Right kidney (tissue), 1 donor: ENCODE measurements at regions not wholly inside any gene's neighbourhood (a gene's known extent, or its start where the extent isn't known, plus 50 kb on each side); places are given as distances from the start of the nearest gene placed in this dataset.

Experiments used
- DNase-seq: peaks from one replicate; pipeline ENCODE4 v3.0.0-alpha.2; 2016

DNA sequence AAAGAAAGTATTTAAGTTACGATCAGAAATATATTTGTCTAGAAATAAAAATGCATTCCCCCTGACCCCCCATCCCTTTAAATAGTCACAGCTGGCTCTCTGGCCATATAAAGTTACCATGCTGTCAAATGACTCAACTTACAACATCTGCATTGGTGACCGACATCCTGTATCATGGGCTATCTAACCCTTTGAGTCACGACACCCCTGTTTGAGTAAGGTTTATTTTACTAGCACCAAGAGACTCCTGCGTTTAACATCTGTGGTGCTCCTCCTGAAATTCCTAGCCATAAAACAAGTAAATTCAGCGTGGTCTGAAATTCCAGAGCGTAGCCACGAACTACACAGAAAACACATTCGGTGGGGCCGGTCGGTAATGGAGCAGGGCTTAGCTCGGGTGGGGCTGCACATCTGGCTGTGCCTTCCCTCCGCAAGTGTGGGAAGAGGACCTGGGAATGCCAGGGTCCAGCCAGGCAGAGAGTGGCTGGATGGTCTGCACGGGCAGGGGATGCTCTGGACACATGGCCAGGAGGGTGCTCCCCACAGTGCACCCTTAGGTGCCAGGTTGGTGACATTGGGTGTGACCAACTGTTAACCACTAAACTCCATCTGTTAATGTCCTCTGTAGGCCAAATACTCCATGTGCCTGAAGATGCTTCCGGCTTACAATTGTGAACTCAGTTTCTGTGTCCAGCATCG, 53.0 kb upstream of the CLDN14 start:
- DNase-seq, result no peak

DNA sequence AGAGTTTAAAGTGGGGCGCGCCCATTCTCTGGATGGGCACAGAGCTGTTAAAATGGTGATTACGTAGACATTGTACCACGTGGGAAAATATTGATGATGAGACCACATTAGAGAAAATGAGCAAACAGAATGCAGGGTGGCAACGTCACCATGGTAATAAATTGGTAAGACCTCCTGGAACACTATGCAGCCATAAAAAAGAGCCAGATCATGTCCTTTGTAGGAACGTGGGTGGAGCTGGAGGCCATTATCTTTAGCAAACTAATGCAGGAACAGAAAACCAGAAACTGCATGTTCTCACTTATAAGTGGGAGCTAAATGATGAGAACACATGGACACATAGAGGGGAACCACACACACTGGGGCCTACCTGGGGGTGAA, 53.5 kb upstream of the CLDN14 start:
- no peak for DNase-seq

DNA sequence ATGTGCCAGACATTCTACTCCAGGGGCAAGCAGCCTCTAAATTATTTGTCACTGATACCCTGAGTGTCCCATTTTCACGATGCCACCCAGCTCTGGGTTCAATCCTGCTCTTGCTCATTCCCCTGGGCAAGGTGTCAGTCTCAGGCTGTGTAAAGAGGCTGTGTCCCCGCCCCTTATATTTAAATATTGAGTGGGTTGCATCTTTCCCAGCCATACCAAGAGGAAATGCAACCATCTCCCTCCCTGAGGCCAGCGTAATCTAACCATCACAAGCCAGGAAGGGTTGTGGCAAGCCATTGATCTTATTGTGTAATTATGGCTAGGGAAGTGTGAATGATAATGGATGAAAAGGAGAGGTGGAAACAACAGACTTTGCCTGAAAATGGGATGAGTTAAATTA, 54.7 kb upstream of the CLDN14 start:
- DNase-seq, result no peak

DNA sequence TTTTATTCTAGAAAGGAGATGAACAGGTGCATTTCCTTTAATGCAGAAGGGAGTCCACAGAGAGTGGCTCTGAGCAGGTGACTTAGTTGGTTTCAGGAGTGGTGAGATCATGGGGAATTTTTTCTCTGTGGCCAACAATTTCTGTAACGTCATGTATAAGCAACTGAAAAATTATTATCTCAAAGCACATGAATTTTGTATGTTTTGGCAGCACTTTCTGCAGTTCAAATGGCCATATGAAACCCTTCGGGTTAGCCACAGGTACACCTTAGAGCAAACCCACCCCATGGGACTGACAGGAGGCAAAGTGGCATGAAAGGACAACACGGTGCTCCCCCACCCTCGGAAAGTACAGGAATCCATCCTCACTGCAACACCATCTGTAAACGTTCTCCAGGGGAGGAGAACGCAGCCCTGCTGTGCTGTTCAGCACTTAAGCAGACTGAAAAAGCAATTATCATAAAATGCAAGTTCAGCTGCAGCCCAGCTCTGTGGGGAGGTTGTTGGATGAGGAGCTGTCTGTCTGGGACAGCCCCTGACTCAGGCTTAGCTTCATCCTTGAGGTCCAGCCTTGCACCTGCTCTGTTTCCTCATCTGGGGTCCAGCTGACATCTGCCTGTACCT, 55.8 kb upstream of the CLDN14 start:
- no peak for DNase-seq

DNA sequence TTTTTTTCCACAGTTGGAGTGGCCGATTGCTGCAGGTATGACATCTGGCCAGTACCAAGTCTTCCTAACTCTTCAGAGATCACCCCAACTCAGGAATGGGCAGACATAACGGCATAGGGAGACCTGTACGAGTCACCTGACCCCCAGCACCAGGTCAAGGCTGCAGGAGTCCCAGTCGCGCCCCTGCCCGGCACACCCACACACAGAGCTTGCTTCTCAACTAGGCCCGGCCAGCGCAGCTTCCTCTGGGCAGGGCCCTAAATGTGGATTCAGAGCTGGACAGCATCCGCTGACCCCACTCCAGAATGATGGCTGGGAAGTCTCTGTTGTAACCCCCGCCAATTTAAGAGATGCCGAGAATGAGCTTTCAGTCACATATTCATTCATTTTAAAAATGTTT, 58.8 kb upstream of the CLDN14 start:
- DNase-seq, result no peak

DNA sequence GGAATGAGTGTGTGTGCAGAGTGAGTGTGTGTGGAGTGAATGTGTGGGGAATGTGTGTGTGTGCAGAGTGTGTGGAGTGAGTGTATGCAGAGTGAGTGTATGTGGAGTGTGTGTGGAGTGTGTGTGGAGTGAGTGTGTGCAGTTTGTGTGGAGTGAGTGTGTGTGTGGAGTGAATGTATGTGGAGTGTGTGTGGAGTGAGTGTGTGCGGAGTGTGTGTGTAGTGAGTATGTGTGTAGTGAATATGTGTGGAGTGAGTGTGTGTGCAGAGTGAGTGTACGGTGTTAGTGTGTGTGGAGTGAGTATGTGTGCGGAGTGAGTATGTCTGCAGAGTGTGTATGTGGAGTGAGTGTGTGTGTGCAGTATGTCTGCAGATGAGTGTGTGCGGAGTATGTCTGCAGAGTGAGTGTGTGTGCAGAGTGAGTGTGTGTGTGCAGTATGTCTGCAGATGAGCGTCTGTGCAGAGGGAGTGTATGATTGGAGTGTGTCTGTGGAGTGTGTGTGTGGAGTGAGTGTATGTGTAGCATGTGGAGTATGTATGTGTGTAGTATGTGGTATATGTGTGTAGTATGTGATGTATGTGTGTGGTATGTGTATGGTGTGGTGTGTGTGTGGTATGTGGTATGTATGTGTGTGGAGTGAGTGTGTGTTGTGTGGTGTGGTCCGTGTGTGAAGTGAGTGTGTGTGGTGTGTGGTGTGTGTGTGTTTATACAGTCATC, 59.7 kb upstream of the CLDN14 start:
- DNase-seq, result no peak

DNA sequence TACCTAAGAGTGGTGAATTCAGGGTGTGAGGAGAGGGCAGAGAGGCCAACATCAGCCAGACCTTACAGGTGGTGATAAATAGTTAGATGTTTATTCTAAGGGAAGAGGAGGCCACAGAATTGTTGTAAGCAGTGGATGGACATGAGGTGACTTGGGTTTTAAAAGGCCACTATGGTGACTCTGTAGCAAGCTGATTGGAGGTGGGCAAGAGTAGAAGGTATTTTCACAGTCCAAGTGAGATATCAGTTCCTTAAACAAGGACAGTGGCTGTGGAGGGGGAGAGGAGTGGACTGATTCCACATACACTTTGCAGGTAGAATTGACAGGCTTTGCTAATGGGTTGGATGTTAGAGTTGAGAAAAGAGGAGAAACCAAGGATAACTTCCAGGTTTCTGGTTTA, 60.8 kb upstream of the CLDN14 start:
- no peak for DNase-seq

DNA sequence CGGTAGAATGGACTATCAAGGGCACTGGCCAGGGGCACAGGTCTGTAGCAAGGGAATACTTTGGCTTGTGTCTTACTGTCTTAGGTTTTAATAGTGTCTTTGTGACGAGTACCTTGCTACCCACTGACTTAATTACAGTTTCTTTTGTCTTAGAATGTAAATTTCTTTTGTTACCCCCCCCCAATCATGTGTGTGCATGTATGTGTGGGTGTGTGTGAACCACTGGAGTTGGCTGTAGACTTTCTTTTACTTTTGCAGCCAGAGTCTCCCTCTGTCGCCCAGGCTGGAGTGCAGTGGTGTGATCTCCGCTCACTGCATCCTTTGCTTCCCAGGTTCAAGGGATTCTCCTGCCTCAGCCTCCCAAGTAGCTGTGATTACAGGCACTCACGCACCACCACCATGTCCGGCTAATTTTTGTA, 61.8 kb upstream of the CLDN14 start:
- DNase-seq, result no peak

DNA sequence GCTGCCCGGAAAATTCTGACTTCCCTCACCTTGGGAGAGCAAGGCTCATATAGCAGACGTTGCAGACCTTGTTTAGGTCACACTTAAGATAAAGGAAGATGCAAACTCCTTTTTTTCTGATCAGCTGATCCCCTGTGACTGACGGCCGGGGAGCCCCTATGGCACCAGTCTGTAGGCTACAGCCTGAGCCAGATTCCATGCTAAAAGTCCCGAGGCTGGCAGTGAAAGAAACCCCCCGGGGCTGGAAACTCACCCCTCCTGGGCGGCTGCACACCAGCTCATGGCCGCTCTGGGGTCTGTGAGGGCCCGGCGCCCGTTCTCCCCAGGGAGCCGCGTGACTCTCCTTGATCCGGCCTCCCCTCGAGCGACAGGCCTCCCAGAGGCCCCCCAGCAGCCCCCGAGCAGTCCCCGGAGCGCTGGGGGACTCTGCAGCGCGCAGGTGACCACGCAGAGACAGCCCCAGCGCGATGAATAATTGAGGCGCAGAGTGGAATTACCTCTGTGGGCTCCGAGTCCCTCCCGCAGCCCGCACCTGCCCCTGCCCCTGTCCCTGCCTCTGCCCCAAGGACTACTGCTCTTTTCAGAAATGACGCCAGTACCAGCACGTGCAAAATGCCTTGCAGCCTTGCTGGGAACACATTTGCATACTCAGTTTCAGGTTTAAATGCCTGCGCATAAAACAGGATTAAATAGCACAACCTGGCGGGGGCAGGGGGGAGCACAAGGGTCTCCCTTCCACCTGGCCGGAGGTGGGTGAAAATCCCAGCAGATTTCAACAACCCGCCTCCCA, 62.6 kb upstream of the CLDN14 start:
- peak; percentile 52 for DNase-seq

DNA sequence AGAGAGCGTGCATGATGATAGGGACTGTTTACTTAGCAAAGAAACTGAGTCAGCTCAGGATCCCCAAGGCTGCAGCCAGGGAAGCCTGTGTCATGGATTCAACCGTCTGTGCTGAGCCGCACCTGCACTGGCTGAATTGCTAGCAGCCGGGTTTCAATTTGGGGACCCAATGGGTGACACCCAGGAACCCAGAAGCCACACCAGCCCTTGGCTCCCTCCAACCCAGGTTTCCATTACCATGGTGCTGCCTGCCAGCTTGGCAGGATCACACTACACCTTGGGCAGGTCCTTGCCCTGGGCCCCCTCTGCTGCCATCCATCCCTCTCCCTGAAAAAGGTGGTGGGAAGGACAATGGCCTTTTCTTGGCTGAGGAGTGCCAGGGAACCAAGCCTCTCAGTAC, 64.0 kb upstream of the CLDN14 start:
- no peak for DNase-seq

DNA sequence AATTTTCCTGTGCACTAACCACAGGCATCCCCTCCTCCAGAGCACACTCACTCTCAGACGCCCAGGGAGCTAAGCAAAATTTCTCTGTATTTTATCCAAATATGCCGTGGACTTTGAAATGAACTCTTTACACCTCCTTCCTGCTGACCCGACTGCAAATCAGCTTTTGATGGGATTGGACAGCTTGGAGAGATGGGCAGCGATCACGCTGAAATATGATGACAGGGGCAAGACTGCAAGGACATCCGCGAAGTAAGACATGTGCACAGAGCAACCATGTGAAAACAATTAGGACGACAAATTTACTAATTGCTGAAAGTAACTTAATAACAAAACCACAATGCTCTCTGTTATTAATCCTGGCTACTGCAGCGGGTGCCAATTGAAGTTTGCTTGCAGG, 64.6 kb upstream of the CLDN14 start:
- DNase-seq, result no peak

DNA sequence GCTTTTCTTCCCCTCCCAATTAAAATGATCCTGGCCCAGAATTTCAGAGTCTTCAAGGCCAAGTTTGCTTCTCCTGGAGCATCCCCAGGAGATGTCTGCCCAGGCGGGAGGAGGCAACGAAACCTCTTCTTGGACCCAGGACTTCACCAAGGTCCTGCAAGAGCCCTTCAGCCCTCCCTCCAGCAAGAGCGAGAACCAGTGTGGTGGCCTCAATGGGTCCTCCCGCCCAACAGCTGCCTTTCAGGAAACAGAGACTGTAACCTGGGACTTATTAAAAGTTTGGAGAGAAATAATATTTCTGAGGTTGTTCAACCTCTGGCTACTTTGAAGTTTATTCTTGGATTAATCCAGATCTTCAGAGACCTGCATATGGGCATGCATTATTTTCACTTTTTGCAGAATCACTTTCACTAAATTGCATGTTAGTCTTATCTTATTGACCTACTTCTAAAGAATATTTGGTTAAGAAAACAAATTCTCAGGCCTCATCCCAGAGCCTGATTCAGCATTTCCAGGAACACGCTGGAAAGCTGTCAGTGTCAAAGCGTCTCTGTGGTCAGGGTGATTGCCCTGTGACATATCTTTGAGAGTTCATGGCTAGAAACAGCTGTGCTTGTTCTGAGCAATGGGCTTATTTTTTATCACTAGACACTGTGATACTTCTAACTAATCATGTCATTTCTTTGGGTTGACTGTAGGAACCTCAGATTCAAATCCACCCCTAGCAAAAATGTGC, 66.0 kb upstream of the CLDN14 start:
- DNase-seq, result no peak

DNA sequence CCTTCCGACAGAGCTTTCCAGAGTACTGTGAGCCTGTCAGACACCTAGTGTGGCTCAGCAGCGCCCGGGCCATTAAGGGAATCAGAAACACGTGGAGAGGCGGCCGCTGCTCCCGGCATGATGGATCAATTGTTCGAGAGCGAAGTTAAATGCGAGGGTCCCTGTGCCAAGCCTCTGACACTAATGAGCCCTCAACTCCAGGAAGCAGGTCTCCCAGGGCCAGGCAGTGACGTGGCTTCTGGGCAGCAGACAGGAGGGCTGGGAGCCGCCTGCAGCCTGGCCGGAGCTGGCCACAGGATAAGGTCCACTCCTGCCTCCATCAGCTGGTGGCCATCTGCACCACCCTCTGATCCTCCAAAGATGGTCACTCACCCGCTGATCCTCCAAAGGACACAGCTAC, 67.5 kb upstream of the CLDN14 start:
- DNase-seq, result no peak

DNA sequence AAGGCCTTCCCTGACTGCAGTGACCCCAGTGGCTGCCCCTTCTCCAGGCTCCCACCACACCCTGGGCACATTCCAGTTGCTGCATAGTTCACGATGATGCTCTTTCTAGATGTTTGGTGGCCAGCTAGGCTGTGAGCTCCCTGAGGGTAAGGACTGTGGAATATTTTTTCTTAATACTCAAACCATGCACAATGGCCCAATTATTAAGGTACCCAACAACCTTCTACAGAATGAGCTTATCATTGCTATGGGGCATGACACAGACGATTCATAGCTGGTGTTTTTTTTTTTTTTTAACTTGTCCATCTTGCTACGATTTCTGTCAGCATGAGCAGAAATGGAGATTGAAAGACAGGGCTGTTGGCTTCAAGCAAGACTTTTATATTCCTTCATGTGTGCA, 68.9 kb upstream of the CLDN14 start:
- no peak for DNase-seq

DNA sequence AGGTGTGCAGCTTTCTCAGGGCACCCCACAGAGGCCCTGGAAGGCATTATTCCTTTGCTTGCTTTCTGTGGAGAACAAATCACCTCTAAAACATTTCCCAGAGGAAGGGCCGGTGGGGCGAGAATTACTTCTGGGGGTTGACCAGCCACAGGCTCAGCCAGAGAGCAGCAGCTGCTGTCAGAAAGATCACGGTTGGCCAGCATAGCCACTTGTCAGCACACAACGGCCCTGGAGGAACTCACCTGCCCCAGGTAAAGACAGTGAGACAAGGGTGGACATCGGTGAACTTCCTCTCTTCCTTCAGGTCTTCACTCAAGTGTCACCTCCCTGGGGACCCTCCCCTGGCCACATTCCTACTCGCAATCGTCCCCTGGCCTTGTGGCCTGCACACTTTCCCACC, 69.5 kb upstream of the CLDN14 start:
- no peak for DNase-seq

DNA sequence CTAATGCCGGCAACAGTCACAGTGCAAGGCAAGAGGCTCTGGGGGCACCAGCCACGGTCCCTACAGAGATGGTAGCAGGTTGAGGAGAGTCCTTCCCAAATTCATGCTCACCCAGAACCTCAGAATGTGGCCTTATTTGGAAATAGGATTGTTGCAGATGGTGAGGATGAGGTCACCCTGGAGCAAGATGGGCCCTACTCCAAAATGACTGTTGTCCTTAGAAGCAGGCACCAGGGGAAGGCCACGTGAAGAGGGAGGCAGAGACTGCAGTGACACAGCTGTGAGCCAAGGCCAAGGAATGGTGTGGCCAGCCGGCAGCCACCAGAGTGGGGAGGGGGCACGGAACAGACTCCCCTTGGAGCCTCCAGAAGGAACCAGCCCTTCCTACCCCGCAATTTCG, 70.8 kb upstream of the CLDN14 start:
- no peak for DNase-seq

DNA sequence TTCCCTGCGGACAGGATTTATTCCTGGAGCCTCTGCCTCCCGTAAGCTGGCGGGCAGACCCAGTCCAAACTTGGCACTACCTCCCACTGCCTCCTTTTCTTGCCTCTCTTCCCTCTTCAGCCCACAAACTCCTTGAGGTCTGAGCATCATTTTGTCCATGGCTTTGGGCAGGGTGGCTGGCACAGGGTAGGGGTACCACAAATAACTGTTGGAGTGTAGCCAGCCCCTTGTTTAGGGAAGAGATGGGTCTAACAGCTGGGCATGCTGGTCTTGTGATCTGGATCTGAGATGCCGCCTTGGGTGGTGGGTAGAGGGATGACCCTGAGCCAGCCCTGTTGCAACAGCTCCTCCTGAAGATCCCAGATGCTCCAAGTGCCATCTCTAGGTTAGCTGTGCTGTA, 71.4 kb upstream of the CLDN14 start:
- DNase-seq, result no peak

DNA sequence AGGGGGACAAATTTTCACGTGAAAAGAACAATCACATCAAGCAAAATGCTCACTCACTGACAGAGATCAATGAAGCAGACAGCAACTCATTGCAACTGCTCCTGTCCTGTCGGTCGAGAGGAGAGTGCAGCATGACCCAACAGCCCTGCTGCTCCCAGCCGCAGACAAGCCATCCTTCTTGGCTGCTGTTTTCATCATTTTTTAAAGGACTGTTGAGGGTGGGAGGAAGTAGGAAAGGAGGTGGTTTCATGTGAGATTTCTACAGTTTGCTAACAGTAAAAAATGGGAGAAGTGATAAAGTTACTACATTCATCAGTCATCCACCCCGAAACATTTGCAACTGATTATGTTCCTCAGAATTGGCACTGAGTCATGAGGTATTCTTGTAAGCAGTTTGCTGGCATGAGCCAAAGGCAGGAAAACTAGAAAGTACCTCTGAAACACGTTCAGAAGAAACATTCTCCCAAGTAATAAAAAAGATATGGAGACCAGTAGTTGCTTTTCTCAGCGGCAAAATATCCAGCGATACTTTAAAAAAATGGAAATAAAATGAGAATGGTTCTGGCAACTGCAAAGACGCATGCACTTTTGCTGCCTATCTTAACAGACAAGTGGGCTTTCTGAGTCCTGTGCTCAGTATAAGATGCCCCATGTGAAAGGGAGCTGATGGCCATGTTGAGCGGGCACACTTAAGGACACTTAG, 72.0 kb upstream of the CLDN14 start:
- DNase-seq, result no peak

DNA sequence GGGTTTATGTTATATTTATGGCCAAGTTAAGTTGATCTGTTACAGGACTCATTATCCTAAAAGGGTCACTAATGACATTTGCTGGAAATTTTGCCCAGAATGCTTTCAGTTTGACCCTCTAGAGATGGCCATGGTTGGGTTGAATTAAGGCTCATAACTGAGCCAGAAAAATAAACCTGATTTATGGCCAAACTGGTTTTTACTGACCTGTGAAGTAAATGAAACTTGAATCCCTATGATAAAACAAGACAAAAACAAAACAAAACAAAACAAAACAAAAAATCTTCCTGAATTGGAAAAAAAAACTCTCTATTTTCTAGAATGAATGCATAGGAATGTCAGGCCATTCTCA, 72.5 kb upstream of the CLDN14 start:
- DNase-seq, result no peak

DNA sequence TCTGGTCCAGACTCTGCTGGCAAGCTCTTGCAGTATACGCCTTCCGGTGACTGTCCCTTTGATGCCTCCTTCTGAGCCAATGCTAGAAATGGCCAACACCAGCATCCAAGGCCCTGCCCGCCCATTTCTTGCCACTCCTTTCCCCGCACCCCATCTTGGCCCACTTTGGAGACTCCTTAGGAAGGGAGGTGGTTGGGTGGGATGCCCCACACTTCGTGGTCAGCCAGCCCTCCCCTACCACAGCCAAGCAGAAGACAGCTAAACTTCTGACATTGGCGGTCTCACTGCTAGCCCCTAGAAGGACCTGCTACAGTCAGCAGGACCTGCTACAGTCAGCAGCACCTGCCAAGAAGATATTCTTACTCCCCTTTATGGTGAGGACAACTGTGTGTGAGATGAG, 73.5 kb upstream of the CLDN14 start:
- DNase-seq, result no peak

DNA sequence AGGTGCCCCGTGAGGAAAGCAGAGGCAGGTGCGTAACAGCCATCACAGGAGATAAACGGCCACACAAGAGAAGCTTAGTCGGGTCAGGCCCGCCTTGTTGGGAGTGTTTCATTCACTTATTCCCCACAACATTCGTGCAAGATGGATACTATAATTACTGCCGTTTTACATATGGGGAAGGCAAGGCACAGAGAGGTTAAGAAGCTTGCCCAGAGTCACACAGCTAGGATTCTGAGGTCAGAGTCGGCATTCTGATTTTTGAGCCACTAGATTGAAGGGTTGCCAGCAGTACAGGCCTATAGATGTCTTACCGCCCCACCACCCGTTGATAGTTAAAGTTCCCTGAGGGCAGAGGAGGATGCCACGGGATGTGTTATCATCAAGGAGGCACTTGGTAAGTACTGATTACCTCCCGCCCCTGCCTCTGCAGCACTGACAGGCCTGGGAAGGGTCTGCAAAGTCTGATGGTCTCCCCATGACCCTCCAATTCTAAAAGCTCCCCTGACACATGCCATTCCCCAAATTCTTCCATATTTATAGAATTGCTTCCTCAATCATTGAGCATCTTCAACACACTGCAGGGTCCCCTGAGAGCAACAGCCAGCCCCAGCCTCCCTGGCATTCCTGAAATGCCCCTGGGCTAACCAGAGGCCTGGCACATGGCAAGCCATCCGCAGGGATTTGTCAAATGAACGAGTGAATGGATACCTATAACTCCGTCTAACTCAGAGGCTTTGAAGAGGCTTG, 74.7 kb upstream of the CLDN14 start:
- no peak for DNase-seq
